Skeletal muscle tissue (tissue), 3 donors: ENCODE measurements at regions not wholly inside any gene's neighbourhood (a gene's known extent, or its start where the extent isn't known, plus 50 kb on each side); places are given as distances from the start of the nearest gene placed in this dataset.
"Not testable (repeated sequence)": the region's sequence is repeated elsewhere in the genome, so short reads cannot be mapped to it uniquely, and the experiment has no call there.

ENCODE experiments used
- H3K27ac ChIP-seq: one replicate; pipeline ENCODE4 v1.7.0; 2013; ENCODE audit warnings: mild to moderate bottlenecking, low read depth, low read length, inconsistent platforms
- H3K27me3 ChIP-seq, 3 donors: one replicate each; pipeline ENCODE4 v1.7.0; 2013; ENCODE audit warnings: low read length in 3 of 3; ENCODE audit not compliant: control insufficient read depth in 3 of 3, insufficient read depth in 3 of 3
- H3K36me3 ChIP-seq, 3 donors: one replicate each; pipeline ENCODE4 v1.7.0; 2013; ENCODE audit warnings: low read length in 3 of 3; ENCODE audit not compliant: control insufficient read depth in 3 of 3, insufficient read depth in 3 of 3
- H3K4me1 ChIP-seq, 3 donors: one replicate each; pipeline ENCODE4 v1.7.0; 2013; ENCODE audit warnings: low read length in 3 of 3, mild to moderate bottlenecking in 3 of 3; ENCODE audit not compliant: control insufficient read depth in 3 of 3, insufficient read depth in 3 of 3
- H3K4me3 ChIP-seq, 3 donors: one replicate each; pipeline ENCODE4 v1.7.0; 2013; ENCODE audit warnings: low read length in 3 of 3
- H3K9ac ChIP-seq, 3 donors: one replicate each; pipeline ENCODE4 v1.7.0; 2013; ENCODE audit warnings: low read length in 3 of 3, mild to moderate bottlenecking in 3 of 3, moderate library complexity in 2 of 3, low read depth in 1 of 3
- H3K9me3 ChIP-seq, 3 donors: one replicate each; pipeline ENCODE4 v1.7.0; 2013; ENCODE audit warnings: low read length in 3 of 3; ENCODE audit not compliant: control insufficient read depth in 3 of 3
- donor health status: Osteomylitis.

DNA sequence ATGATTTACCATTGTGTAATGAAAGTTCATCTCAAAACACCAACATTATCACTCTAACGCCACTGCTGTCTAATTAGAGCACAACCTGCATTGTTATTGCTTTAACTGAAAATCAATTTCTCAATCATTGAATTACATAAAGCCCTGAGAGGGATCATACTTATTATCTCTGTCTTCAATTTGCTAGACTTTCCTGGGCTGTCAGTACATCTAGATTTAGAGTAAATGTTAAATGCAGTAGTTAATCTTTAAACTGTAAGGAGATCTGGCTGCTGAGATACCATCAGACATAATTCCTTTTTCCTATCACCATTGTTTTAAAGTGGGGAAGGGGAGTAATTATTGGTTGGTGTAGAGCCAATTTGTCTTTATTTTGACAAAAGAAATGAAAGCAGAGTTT is 1995.1 kb downstream of the MRPL39 start:
- Histone ChIP-seq H3K27me3 (no peaks in the 10 kb centered on the region), H3K4me3 (no peak overlapping the region), H3K4me1 (no peaks in the 10 kb centered on the region), H3K36me3 (no peaks in the 10 kb centered on the region), H3K9ac (no peak overlapping the region), H3K9me3 (no peaks in the 10 kb centered on the region), H3K27ac (no peak overlapping the region)

DNA sequence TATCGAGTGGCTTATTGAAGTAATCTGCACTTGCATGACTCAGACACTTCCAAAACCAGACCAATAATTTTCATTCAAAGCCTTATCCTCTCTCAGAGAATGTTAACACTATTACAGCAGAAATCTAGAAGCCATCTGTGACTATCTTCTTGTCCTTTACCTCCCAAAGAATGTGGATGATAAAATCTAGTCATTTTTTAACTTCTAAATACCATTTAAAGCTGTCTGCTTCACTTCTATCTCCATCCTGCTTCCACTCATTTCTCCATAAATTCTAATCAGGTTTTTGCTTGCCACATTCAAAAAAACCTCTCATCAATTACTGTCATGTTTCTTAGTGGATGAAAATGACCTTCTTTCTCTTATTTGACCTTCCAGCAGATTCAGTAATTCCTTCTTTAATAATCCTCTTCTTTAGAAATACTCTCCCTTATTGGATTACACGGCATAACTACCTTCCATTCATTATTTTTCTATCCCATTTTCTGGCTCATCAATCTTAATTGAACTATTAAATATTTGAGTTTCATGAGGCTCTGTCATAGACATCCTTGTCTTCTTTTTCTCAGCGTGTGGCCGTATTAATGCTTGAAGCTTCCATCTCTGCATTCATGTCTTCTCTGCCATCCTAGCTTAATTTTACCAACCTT is 1999.4 kb downstream of the MRPL39 start:
- no peaks in the 10 kb centered on the region for H3K36me3 ChIP-seq
- no peak overlapping the region for H3K4me3 ChIP-seq
- H3K9ac ChIP-seq: no peak overlapping the region
- H3K9me3 ChIP-seq: no peaks in the 10 kb centered on the region
- no peak overlapping the region for H3K27ac ChIP-seq
- H3K27me3 ChIP-seq: no peaks in the 10 kb centered on the region
- no peaks in the 10 kb centered on the region for H3K4me1 ChIP-seq

DNA sequence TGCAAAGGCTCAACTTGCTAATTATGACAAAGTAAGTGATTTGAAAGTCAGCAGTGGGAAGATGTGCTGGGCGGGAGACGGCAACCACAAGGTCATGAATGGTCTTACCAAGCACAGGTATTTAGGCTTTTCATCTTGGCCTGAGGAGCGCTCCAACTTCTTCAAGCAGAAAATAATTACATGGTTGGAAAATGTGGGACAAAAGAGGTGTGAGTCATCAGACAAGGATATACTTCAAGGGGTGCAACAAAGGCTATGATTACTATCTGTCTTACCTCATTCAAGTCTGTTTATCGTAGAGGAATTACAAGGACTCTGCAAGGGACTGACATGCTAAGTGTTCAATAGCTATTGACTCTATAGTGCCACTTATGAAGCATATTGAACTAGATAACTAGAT is 2005.7 kb downstream of the MRPL39 start:
- Histone ChIP-seq H3K9ac (no peak overlapping the region), H3K27ac (no peak overlapping the region), H3K36me3 (no peaks in the 10 kb centered on the region), H3K4me3 (no peak overlapping the region), H3K9me3 (no peaks in the 10 kb centered on the region), H3K27me3 (no peaks in the 10 kb centered on the region), H3K4me1 (no peaks in the 10 kb centered on the region)

DNA sequence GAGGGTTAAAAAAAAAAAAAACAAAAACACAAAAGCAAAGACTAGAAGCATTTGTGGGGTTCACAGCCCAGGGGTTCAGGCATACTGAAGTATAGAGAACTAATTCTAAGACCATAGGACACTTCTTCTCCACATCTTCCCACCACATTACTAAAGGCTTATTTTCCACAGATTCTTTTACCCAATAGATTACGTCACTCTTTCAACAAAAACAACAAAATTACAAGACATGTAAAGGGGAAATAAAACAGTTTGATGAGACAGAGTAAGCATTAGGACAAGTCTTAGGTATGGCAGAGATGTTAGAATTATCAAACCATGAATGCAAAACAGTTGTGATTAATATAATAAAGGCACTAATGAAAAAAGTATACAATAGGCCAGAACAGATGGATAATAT is 2013.7 kb downstream of the MRPL39 start:
- no peaks in the 10 kb centered on the region for H3K9me3 ChIP-seq
- no peaks in the 10 kb centered on the region for H3K27me3 ChIP-seq
- no peak overlapping the region for H3K9ac ChIP-seq
- H3K36me3 ChIP-seq: no peaks in the 10 kb centered on the region
- H3K27ac ChIP-seq: no peak overlapping the region
- H3K4me3 ChIP-seq: no peak overlapping the region
- H3K4me1 ChIP-seq: no peaks in the 10 kb centered on the region

DNA sequence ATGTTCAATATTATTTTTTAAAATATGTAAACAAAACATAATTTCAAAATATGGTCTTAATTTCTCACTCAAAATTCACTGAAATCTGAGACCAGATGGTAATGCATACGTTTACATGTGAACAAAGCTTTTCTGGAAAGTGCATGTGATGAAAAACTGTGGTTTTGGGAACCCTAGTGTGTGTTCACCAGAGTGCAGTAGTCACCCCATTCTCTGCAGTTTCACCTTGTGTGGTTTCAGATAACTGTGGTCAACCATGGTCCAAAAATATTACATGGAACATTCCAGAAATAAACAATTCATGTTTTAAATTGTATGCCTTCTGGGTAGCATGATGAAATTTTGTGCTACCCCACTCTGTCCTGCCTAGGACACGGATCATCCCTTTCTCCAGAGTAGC is 2021.9 kb downstream of the MRPL39 start:
- no peak overlapping the region for H3K27ac ChIP-seq
- no peak overlapping the region for H3K4me3 ChIP-seq
- no peaks in the 10 kb centered on the region for H3K36me3 ChIP-seq
- no peaks in the 10 kb centered on the region for H3K9me3 ChIP-seq
- H3K9ac ChIP-seq: no peak overlapping the region
- H3K4me1 ChIP-seq: no peaks in the 10 kb centered on the region
- no peaks in the 10 kb centered on the region for H3K27me3 ChIP-seq

DNA sequence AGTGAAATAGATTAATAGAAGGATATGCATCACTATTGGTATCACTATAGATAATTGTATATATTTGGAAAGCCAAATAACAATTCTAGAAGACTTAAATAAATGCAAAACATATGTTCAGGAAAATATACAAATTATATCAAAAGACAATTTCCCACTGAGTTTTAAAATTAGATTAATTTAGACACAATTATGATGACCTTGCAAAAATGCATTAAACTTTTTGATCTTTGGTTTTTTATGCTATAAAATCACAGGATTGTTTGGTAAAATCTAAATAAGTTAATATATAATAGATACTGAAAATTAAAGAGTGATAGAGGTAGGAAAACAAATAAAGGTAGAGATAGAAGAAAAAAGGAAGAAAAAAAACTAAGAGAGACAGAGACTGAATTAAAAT is 2027.7 kb downstream of the MRPL39 start:
- H3K36me3 ChIP-seq: no peaks in the 10 kb centered on the region
- H3K9ac ChIP-seq: no peak overlapping the region
- no peaks in the 10 kb centered on the region for H3K9me3 ChIP-seq
- no peaks in the 10 kb centered on the region for H3K4me1 ChIP-seq
- H3K27me3 ChIP-seq: no peaks in the 10 kb centered on the region
- H3K27ac ChIP-seq: no peak overlapping the region
- no peak overlapping the region for H3K4me3 ChIP-seq

DNA sequence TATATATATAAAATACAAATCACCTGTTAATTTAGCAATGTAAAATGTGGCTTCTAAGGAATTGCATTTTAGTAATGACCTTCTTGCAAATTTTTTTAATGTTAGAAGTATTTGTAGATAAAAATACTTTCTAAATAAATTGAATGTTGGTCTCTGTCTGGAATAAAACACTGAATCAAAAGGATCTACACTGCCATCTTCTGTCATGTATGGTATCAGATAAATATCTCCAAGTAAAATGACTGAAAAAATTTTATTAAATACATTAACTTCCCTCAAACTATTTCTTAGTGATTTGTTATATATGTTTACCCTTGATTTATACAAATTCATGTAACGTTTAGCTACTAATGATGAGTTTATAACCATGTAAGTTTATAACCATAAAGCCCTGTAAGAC is 2029.3 kb downstream of the MRPL39 start:
- no peak overlapping the region for H3K27ac ChIP-seq
- H3K27me3 ChIP-seq: no peaks in the 10 kb centered on the region
- H3K4me3 ChIP-seq: no peak overlapping the region
- no peak overlapping the region for H3K9ac ChIP-seq
- no peaks in the 10 kb centered on the region for H3K9me3 ChIP-seq
- H3K4me1 ChIP-seq: no peaks in the 10 kb centered on the region
- no peaks in the 10 kb centered on the region for H3K36me3 ChIP-seq

DNA sequence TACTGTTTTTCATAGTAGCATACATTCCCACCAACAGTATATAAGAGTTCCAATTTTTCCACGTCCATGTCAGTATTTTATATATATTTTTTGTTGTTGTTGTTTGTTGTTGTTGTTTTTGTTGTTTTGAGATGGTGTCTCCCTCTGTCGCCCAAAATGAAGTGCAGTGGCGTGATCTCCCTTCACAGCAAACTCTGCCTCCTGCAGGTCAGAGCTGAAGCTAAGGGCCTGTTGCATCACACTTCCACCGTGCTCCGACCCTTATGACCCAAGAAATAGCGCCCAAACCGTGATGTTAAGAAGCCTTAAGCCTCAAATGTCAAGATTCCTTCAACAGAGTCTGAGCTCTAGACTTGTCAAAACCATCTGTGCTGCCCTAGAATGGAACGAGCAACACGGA is 2032.3 kb downstream of the MRPL39 start:
- H3K27ac ChIP-seq: no peak overlapping the region
- no peaks in the 10 kb centered on the region for H3K4me1 ChIP-seq
- no peaks in the 10 kb centered on the region for H3K9me3 ChIP-seq
- no peak overlapping the region for H3K4me3 ChIP-seq
- H3K27me3 ChIP-seq: no peaks in the 10 kb centered on the region
- no peaks in the 10 kb centered on the region for H3K36me3 ChIP-seq
- H3K9ac ChIP-seq: no peak overlapping the region

DNA sequence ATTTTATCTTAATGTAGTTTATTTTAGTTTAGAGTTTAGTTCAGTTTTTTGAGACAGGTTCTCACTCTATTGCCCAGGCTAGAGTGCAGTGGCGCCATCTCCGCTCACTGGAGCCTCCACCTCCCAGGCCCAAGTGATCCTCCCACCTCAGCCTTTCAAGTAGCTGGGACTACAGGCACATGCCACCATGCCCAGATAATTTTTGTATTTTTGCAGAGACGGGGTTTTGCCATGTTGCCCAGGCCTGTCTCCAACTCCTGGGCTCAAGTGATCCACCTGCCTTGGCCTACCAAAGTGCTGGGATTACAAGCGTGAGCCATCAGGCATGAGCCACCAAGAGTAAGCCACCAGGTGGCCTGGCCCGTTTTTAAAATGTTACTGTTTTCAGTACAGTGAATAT is 2058.4 kb downstream of the MRPL39 start:
- not testable (repeated sequence) for H3K9ac ChIP-seq, H3K27me3 ChIP-seq, H3K4me1 ChIP-seq, H3K4me3 ChIP-seq, H3K27ac ChIP-seq, H3K36me3 ChIP-seq, H3K9me3 ChIP-seq

DNA sequence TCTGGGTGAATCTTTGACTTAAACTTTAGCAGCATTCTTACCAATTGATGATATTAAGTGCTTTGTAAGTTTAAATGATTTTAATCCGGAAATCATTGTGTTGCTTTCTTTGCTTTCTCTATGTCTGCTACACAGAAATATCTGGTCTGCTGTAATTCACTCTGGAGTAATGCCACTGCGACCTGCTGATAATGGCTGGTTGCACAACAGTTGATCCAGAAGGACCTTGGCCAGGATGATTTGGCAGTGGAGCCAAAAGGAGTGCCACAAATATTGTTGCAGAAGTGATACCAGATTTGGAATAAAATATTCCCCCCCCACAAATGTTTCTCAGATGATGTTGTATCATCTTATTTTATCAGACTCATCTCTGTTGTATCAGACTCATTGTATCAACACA is 2063.9 kb downstream of the MRPL39 start:
- Histone ChIP-seq H3K4me3 (no peak overlapping the region), H3K36me3 (no peaks in the 10 kb centered on the region), H3K9ac (no peak overlapping the region), H3K9me3 (no peaks in the 10 kb centered on the region), H3K27ac (no peak overlapping the region), H3K4me1 (no peaks in the 10 kb centered on the region), H3K27me3 (no peaks in the 10 kb centered on the region)

DNA sequence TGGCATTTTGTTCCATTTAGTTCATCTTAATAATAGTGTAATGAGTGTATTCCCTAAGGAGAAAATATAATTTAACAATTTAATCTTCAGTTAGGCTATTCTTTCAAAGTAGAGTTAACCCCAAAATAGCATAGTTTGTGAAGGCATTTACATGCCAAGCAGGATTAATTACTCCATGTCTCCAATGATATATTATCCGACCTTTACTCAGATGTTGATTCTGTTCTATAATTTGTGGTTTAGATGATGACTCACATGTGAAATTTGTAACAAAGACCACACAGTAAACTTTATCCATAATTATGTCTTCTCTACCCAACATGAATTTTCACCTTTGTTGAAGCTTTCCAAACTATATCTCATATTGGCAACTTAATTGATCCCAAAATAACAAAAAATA is 2065.2 kb downstream of the MRPL39 start:
- H3K4me3 ChIP-seq: no peak overlapping the region
- H3K4me1 ChIP-seq: no peaks in the 10 kb centered on the region
- no peak overlapping the region for H3K27ac ChIP-seq
- no peaks in the 10 kb centered on the region for H3K36me3 ChIP-seq
- H3K9me3 ChIP-seq: no peaks in the 10 kb centered on the region
- H3K9ac ChIP-seq: no peak overlapping the region
- H3K27me3 ChIP-seq: no peaks in the 10 kb centered on the region
